ENCODE measurements at regions not wholly inside any gene's neighbourhood (a gene's known extent, or its start where the extent isn't known, plus 50 kb on each side); places are given as distances from the start of the nearest gene placed in this dataset.

GRCh38 chr13:40283666-40284065 is 382.8 kb downstream of the FOXO1 start:
- TF ChIP-seq CTCF (IDR thresholded peaks at IDR 0.05; ENCODE audit: insufficient read depth, low read length, poor library complexity, severe bottlenecking) (no peak), EZH2phosphoT487 (conservative IDR thresholded peaks at IDR 0.05; ENCODE audit: low read length) (no peak)

Data from SU-DHL-6 (cell line).